HuH-7.5 (cell line): ENCODE measurements at regions not wholly inside any gene's neighbourhood (a gene's known extent, or its start where the extent isn't known, plus 50 kb on each side); places are given as distances from the start of the nearest gene placed in this dataset.

Experiments
- DNase-seq: peaks from one replicate; pipeline ENCODE4 v3.0.0; 2011; ENCODE audit warnings: low spot score

DNA sequence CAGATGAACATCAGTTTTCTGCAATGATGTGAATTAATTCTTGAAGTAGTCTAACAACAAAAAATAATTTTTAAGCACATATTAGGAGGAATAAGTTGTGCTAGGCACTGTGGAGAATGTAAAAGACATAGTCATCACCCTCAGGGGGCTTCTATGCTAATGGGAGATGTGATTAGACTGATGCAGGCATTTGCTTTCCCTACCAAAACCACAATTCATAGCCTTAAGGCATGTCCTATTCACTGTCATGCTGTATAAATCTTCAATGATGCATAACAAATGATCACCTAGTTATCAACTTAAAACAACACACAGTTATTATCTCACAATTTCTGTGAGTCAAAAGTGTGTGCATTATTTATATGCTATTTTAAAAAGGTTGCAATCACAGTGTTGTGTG lies 422.6 kb downstream of the MAN2A1 start:
- no peak for DNase-seq

DNA sequence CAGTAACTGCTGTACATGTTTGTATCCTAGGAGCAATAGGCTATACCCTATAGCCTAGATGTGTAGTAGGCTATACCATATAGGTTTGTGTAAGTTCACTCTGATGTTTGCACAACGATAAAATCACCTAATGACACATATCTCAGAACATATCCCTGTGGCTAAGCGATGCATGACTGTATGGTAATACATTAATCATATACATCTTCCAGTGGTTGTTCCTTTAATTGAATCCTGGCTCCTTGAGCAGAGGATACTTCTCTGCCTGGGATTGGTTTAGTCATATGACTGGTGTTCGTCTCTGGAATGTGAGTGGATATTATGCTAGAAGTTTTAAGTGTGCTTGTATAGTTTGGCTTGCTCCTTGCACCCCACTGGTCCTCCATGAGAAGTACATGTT lies 425.8 kb downstream of the MAN2A1 start:
- DNase-seq: no peak

DNA sequence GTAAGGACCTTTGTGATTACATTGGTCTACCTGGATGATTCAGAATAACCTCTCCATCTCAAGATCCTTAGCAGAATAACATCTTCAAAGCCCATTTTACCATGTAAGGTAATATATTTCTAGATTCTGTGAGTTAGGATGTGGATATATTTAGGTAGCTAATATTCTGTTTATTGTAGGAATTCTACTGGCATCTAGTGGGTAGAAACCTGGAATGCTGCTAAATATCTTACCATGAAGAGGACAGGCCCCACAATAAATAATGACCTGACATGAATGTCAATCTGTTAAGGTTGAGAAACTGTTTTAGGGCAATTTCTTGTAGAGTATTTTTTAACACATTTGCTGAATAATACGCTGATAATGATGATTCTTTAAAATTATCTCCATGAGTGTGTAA lies 426.8 kb downstream of the MAN2A1 start:
- no peak for DNase-seq

DNA sequence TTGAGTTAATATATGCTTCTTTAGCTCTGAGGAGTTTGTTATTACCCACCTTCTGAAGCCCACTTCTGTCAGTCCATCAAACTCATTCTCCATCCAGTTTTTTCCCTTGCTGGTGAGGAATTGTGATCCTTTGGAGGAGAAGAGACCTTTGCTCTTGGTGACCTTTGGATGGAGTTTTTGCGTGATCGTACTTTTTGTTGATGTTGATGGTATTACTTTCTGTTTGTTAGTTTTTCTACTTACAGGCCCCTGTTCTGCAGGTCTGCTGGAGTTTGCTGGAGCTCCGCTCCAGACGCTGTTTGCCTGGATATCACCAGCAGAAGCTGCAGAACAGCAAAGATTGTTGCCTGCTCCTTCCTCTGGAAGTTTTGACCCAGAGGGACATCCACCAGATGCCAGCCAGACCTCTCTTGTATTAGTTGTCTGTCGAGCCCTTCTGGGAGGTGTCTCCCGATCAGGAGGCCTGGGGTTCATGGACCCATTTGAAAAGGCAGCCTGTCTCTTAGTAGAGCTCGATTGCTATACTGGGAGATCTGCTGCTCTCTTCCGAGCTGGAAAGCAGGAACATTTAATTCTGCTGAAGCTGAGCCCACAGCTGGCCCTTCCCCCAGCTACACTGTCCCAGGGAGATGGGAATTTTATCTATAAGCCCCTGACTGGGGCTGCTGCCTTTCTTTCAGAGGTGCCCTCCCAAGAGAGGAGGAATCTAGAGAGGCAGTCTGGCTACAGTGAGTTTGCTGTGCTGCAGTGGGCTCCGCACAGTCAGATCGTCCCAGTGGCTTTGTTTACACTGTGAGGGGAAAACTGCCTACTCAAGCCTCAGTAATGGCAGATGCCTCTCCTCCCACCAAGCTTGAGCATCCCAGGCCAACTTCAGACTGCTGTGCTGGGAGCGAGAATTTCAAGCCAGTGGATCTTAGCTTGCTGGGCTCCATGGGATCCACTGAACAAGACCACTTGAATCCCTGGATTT lies 445.5 kb downstream of the MAN2A1 start:
- no peak for DNase-seq

DNA sequence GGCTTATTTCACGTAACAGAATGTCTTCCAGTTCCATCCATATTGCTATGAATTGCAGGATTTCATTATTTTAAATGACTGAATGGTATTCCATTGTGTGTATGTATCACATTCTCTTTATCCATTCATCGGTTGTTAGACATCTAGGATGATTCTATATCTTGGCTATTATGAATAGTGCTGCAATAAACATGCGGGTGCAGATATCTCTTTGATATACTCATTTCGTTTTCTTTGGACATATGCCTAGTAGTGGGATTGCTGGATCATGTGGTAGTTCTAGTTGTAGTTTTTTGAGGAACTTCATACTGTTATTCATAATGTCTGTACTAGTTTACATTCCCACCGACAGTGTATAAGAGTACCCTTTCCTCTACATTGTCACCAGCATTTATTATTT lies 460.5 kb downstream of the MAN2A1 start:
- no peak for DNase-seq

DNA sequence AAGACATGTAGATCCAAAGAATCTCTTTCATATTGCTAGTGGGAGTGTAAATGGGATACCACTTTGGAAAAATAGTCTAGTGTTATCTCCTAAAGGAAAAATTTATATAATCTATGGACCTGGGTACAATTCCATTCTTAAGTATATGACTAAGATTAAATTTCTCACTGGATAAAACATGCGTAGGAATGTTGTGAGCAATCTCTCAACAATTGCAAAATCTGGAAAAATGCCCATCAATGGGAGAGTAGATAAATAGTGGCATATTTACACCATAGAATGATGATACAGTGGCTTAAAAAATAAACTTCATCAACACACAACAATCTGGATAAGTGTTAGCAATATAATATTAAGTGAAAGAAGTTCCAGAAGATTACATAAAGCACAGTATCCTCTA lies 469.5 kb downstream of the MAN2A1 start:
- DNase-seq: no peak

DNA sequence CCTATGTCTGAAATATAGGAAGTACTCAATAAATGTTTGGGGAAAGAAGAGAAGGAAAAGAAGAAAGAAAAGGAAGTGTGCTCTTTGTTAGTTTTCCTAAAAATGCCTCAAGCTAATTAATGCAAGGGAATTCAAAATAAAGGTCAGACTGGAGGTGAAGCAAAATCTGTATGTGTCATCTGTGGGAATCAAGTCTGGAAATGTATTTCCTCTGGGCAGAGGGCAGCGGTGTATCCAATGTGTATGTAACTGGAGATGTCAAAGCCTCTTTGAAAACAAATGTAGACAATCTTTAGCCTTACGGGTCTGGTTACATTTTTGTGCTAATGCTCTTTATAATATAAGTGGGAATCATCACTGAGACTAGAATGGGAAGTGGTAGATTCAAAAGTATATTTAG lies 471.4 kb downstream of the MAN2A1 start:
- DNase-seq: no peak

DNA sequence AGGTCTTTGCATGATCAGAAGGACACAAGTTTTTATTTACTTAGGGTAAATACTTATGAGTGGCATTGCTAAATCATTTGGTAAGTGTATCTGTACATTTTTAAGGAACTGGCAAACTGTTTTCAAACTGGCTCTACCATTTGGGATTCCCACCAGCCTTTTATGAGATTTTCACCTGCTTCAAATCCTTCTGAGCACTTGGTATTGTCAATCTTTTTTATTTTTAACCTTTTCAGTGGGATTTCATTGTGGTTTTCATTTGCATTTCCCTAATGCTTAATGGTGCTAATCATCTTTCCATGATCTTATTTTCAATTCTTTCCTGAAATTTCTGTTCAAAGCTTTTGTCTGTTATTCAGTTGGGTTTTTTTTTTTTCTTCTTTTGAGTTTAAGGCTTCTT lies 475.6 kb downstream of the MAN2A1 start:
- DNase-seq: no peak

DNA sequence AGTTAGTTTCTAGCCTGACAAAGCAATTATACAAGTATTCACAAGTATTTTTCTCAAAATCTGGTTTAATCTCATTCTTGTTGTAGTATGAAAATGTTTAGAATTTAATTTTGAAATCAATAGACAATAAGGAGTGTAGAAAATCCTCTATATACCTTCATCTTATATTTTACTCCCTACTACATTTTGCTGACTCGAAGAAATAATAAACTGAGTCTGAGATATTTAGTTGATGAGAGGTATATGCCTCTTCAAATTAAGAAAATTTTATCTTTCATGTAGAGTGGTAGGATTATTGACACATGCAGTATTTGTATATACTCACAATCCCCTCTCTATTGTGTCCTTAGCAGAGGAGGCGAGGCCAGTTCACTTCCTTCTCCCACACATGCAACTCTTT lies 477.7 kb downstream of the MAN2A1 start:
- DNase-seq: no peak

DNA sequence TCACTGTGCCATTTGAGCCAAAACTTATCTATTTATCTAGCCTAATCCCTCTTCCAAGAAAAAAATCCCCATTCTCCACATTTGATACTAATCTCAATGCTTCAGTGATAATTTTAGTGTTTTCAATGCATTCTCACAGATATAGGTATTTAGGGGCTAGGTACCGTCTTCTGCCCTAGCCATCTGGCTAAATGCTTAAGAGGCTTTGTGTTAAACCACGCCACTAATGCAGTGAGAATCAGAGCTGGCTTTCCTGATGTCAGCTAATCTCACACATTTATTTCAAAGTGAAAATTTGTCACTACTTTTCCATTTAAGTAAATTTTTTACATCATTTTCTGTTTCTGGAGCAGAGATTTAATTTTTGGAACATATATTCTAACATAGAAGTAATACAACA lies 479.7 kb downstream of the MAN2A1 start:
- DNase-seq: no peak

DNA sequence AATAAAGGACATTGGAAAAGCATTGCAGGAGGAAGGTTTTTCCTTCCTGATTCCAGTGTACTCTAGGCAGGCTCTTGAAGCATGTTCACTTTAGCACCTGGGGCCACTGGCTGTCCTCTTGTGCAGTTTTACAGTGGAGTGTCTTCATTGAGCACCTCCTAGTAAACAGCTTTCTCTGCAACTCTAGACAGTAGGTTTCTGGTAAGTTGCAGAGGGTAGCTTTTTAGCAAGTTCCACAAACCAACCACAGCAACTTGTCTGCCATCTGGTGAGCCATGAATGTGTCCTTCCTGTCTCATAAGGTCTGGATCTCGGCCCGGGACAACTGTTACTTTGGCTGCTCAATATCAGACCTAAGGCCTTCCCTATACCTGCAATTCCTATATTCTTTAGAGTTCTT lies 488.0 kb downstream of the MAN2A1 start:
- no peak for DNase-seq

DNA sequence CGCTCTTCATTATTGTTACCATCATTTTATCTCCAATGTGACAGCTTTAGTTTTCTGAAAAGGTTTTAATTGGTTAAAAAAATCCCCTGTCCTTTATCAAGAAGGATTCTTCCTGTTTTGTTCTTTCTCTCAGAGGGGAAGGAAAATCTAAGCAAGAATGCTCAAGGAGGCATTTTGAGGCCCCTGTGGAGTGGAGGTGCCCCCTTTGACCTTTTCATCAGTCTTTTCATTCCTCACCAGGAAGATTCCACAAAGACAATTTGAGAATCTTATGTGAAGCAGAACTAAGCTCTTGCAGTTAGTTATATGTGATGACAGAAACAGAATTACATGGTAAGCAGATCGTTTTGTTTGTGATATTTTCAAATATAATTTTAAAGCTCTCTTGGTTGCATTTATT lies 489.6 kb downstream of the MAN2A1 start:
- no peak for DNase-seq

DNA sequence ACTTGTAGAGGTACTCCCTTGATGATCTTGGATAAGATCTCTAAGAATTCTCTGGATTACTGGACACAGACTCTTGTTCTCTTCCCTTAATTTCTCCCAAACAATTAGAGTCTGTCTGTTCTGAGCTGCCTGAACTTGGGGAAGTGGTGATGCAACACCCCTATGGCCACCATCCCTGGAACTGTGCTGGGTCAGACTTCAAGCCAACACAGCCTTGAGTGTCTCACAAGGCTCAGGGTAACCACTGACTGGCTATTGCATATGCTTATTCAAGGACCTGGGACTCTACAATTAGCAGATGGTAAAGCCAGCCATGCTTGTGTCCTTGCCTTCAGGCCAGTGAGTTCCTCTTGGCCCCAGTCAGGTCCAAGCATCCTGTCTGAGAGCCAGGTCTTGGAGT lies 504.5 kb downstream of the MAN2A1 start:
- DNase-seq: no peak

DNA sequence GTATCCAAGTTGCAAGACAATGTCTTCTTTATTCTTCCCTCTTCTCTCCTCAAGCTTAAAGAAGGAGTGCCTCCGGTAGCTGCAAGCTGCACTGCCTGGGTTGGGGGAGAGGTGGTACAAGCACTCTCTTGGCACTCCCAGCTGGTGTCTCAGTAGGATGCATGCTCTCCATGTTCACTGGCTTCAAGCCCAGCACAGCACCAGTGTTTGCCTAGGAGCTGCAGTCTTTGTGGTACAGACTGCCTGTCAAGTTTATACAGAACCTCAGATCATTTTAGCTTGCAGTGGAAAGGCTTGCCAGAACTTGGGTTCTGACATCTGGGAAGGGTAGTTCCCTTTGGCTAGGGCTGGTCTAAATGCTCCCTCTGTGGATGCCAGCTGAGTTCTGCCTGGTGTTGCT lies 505.6 kb downstream of the MAN2A1 start:
- DNase-seq: no peak

DNA sequence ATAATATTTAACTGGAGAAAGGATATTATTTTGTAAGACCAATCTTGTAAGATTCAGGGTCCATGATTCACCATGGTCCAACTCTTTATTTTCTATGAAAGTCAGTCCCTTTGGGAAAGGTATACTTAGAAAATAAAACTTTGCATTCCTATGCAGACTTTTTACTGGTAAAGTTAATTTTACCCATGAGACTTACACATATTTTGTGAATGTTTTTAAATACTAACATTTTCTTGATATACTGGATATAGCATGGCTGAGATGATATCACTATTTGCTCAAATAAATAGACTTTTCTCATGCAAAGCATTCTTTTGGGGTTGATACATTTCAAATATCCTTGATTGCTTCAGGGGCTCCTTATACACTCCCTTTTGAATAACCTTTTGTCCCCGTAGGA lies 512.1 kb downstream of the MAN2A1 start:
- DNase-seq: no peak

DNA sequence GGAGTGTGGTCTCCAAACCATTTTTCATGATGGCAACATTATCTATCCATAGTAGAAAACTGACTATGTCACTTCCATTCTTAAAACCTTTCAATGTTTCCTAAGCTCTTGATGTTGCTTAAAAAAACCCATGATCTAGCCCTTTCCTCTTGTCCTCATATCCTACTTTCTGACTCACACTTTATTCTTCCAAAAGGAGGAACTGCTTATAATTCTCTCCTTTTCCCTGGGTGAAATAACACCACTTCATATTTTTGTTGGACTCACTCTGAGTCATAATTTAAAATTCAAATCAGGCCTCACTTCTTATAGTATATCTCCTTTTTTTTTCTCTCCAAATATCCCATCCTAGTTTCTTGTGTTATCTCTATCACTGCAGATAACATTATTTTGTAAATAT lies 513.9 kb downstream of the MAN2A1 start:
- DNase-seq: no peak

DNA sequence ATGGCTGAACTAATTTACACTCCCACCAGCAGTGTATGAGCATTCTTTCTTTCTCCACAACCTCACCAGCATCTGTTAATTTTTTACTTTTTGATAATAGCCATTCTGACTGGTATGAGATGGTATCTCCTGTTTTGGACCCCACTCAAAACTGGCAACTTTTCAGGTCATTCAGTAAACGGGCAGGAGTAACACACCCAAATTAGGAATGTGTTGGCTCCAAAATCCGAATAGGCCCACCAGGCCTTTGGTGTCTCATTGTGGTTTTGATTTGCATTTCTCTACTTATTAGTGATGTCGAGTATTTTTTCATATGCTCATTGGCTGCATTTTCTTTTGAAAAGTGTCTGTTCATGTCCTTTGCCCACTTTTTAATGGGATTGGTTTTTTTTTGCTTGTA lies 517.1 kb downstream of the TMEM232 start:
- DNase-seq: no peak

DNA sequence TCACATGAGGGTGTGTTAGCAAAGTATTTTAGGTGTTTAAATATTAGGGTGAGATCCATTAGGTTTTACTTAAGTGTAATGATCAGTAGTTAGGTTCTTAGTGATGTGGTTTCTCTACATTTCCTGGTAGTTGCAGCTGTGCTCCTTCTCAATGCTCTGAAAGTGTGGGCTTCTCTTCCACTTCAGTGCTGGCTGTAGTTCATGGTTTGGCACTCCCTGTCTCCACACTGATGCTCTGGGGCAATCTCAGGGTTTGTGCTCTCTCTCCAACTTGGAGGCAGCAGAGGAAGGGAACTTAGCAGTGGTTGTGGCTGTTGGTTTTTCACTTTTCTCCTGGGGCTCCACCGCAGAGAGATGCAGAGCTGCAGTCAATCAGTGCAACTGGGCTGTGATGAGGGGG lies 507.5 kb downstream of the TMEM232 start:
- no peak for DNase-seq

DNA sequence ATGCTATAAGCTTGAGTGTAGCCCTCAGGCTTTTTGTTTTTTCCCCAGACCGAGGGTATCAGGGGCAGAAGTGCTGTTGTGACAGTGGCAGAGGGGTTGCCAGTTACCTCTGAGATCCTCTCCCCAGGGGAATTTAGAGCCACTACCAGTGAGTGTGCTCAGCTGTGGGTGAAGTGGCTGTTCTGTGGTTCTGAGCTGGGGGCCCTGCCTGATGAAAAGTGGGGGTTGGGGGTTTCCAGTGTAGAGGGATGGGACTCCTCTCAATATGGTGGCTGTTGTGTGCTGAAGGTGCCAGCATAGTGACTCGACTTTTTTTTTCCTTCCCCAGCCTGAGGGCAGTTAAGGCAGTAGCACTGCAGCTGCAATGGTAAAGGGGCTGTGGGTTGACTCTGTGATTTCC lies 506.7 kb downstream of the TMEM232 start:
- DNase-seq: no peak

DNA sequence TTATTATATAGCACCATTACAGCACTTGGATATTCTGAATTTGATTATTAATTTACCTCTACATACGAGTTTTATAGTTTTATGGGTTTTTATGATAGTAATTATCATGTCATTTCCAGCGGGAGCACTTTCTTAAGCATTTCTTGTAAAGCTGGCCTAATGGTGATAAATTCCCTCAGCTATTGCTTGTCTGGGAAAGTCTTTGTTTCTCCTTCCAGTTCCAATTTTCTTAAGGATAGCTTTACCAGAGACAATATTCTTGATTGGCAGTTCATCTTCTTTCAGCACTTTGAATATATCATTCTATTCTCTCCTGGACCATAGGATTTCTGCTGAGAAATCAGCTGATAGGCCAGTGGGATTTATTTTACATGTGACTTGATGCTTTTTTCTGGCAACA lies 505.4 kb downstream of the TMEM232 start:
- DNase-seq: no peak

DNA sequence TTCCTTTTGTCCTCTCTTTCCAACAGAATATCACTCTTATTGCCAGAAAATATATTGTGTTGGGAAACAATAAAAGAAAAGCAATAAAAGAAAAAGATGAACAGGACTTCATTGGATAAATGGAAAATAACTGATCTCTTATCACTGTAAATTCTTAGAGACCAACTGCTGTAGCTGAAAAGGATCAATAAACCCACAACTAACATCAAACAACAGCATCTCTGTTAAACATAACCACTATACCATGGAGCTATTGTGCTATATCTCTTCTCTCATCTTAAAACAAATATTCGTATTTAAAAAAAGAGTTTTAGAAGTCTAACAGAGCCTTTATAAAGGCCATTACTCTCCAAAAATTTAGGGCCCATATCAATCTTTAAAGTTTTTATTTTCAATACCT lies 502.4 kb downstream of the TMEM232 start:
- no peak for DNase-seq

DNA sequence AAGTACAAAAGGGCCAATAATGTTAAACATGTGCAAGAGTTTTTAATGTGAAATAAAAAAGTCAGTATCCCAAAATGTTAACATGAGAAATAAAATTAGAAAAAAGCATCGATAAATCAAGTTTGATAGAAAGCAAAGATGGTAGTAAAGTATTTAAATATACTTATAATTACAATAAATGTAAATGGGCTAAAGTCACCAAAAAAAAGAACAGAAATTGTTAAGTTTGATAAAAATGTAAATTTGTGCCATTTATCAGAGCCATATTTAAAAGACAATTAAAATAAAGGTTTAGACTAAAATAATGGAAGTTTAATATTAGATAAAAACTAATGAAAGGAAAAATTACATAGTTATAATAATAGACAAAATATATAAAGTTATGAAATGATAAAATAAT lies 500.5 kb downstream of the TMEM232 start:
- no peak for DNase-seq

DNA sequence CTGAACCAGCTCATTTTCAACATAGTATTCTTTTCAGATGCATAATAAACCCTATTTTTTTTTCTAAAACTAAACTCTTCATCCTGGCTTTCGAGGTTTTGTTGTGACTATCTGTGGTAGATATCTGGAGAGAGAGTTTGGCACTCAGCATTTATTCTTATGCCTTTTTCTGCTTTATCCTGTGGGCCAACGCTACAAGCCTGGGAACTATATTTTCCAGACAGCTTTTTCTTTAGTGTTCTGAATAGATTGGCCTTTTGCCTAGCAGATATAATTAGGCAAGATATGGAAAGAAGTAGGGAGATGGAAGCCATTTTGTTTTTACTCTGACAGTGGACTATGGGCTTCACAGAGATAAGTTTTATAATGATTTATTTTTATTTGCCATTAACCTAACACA lies 486.7 kb downstream of the TMEM232 start:
- no peak for DNase-seq

DNA sequence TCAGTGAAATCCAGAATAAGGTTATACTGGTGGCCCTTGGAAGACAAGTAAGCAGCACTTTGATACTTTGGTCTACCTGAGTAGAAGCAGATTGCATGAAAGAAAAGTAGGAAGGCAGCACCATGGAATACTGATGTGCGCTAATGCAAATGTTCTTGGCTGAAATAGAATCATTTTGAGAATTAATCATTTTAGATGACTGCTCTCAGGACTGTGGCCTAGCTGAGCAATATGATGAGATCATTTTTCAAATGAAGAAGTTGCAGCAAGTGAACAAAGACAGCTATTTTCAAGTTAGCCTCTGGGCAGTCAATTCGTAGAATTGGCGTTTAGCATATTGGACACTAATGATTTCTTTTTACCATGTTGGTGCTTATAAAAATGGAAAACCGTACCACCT lies 483.5 kb downstream of the TMEM232 start:
- no peak for DNase-seq
